ENCODE measurements at regions not wholly inside any gene's neighbourhood (a gene's known extent, or its start where the extent isn't known, plus 50 kb on each side); places are given as distances from the start of the nearest gene placed in this dataset.

GRCh38 chr20:48457193-48458002 lies 370.4 kb downstream of the PREX1 start:
- ChIA-PET CTCF (no interaction called here), POLR2A (interaction anchor here (1.2 kb wide), 1 partner anchor 146 kb away, joined by 3 read pairs; no protein-coding TSS in a partner anchor)
- no TSS peak for BruUV-seq (replicated peaks)
- no peak for DNase-seq (ENCODE audit: unreplicated experiment)
- Mint-ChIP-seq H3K27me3 (ENCODE audit: insufficient read depth, unreplicated experiment) (peaks cover 41% of the 10 kb centered on the region), H3K4me3 (ENCODE audit: unreplicated experiment) (no peak overlapping the region), H3K4me1 (ENCODE audit: insufficient read depth, unreplicated experiment) (peaks cover 11% of the 10 kb centered on the region), H3K36me3 (ENCODE audit: insufficient read depth, unreplicated experiment) (no peaks in the 10 kb centered on the region), H3K27ac (ENCODE audit: low read depth, unreplicated experiment) (no peak overlapping the region), H3K9me3 (ENCODE audit: unreplicated experiment) (no peaks in the 10 kb centered on the region)
- TF ChIP-seq CTCF (IDR thresholded peaks at IDR 0.05; ENCODE audit: unreplicated experiment): no peak
- intact Hi-C loops (cut with micrococcal nuclease): no loop called here

GRCh38 chr20:48456366-48457192 lies 371.2 kb downstream of the PREX1 start:
- no peak overlapping the region for H3K27ac Mint-ChIP-seq (ENCODE audit: low read depth, unreplicated experiment)
- peaks cover 33% of the 10 kb centered on the region for H3K27me3 Mint-ChIP-seq (ENCODE audit: insufficient read depth, unreplicated experiment)
- BruUV-seq (replicated peaks): no TSS peak
- no peak overlapping the region for H3K4me3 Mint-ChIP-seq (ENCODE audit: unreplicated experiment)
- H3K4me1 Mint-ChIP-seq (ENCODE audit: insufficient read depth, unreplicated experiment): peaks cover 11% of the 10 kb centered on the region
- H3K9me3 Mint-ChIP-seq (ENCODE audit: unreplicated experiment): no peaks in the 10 kb centered on the region
- TF ChIP-seq CTCF (IDR thresholded peaks at IDR 0.05; ENCODE audit: unreplicated experiment): no peak
- intact Hi-C loops (cut with micrococcal nuclease): no loop called here
- no peak for DNase-seq (ENCODE audit: unreplicated experiment)
- CTCF ChIA-PET: no interaction called here
- POLR2A ChIA-PET: interaction anchor here (1.0 to 1.2 kb wide), 3 partner anchors 146 to 670 kb away, joined by 3 read pairs; no protein-coding TSS in a partner anchor
- H3K36me3 Mint-ChIP-seq (ENCODE audit: insufficient read depth, unreplicated experiment): no peaks in the 10 kb centered on the region

DNA sequence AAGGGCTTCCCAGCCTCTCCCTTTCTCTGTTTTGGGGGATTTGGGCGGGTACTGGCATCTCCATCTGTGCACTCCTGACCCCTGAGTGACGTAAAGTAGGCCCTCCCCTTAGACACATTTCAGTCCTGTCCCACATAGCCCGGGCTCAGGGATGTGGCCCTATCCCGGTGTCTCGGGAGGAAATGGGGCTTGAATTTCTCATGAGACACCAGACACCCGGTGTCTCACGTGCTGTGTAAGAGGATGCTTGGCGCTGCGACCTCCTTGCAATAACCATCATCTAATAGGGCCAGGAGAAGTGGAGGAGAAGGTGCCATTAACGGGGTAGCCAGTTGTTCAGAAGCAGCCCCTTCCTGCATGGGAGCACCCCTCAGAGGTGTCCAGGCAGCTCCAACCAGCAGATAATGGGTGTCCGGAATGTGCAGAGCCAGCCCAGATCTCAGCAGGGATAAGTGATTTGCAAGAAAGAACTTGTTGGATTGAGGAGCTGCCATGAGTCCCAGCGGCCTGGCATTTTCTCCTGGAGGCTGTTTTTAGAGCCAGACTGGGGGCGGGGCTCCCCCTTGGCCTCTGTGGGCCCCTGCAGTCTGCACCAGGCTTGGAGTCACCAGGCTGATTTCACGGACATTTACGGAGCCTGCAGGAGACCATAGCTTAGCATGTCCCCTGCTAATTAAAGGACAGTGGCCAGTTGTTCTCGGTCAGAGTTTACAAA lies 372.0 kb downstream of the PREX1 start:
- H3K27me3 Mint-ChIP-seq (ENCODE audit: insufficient read depth, unreplicated experiment): peaks cover 25% of the 10 kb centered on the region

More for the DNA sequence above, 372.0 kb downstream of the PREX1 start:
- H3K4me1 Mint-ChIP-seq (ENCODE audit: insufficient read depth, unreplicated experiment): peaks cover 11% of the 10 kb centered on the region
- CTCF ChIA-PET: no interaction called here
- TF ChIP-seq CTCF (IDR thresholded peaks at IDR 0.05; ENCODE audit: unreplicated experiment): no peak
- H3K4me3 Mint-ChIP-seq (ENCODE audit: unreplicated experiment): no peak overlapping the region
- POLR2A ChIA-PET: interaction anchor here (0.6 to 1.2 kb wide), 4 partner anchors 20 to 669 kb away, joined by 3 to 4 read pairs (median 3); no protein-coding TSS in a partner anchor
- no peaks in the 10 kb centered on the region for H3K36me3 Mint-ChIP-seq (ENCODE audit: insufficient read depth, unreplicated experiment)
- intact Hi-C loops (cut with micrococcal nuclease): no loop called here
- peak; percentile 21 for DNase-seq (ENCODE audit: unreplicated experiment)
- no peak overlapping the region for H3K27ac Mint-ChIP-seq (ENCODE audit: low read depth, unreplicated experiment)
- no peaks in the 10 kb centered on the region for H3K9me3 Mint-ChIP-seq (ENCODE audit: unreplicated experiment)
- no TSS peak for BruUV-seq (replicated peaks)

Measured in MCF 10A (cell line).